HCT116 (cell line): ENCODE measurements at regions not wholly inside any gene's neighbourhood (a gene's known extent, or its start where the extent isn't known, plus 50 kb on each side); places are given as distances from the start of the nearest gene placed in this dataset.

ENCODE experiments used
- ATAC-seq: fragments of 200-7000 bp; cut with Tn5 transposase; 2 replicates; pipeline ENCODE4 v1.9.1; 2020; ENCODE audit warnings: mild to moderate bottlenecking, moderate library complexity
- BruUV-seq: library from RNA; stranded (reverse); fragments of 400-500 nt; replicated peaks from 2 replicates; lab custom pipeline; 2021; lab: Mats Ljungman, UMichigan
- CTCF ChIA-PET: fragments of 300-600 bp; sonication (Branson Sonifier 250); formaldehyde crosslinking; loops from one replicate; lab custom pipeline; 2021; ENCODE audit warnings: antibody characterized with exemption; lab: Charles Lee
- POLR2A ChIA-PET: fragments of 300-600, 350-600 bp; sonication (Branson Sonifier 250); formaldehyde crosslinking; loops from one replicate; lab custom pipeline; 2021; ENCODE audit warnings: antibody characterized with exemption; lab: Charles Lee
- RAD21 ChIA-PET, 2 experiments: fragments of 300-600 bp; sonication (Branson Sonifier 250); formaldehyde crosslinking; loops; one replicate each; lab custom pipeline; 2023; ENCODE audit warnings: low total read pairs in 2 of 2; ENCODE audit not compliant: uncharacterized antibody in 2 of 2, unreplicated experiment in 2 of 2, low non-redundant PET in 1 of 2; lab: Charles Lee
- DNase-seq: peaks from one replicate; pipeline ENCODE4 v3.0.0-alpha.2; 2010; ENCODE audit warnings: low read depth, low spot score
- H2AFZ ChIP-seq: fragments of 200-600 bp; shearing (Covaris generic), sonication (generic); 2 replicates; pipeline ENCODE4 v1.6.1; 2017; ENCODE audit warnings: low read depth, mixed run types, mixed read lengths, antibody characterized with exemption, low read length; ENCODE audit not compliant: poor library complexity, severe bottlenecking
- H3K27ac ChIP-seq: 2 replicates; pipeline ENCODE4 v1.5.1; 2012; ENCODE audit warnings: low read depth, low read length
- H3K27me3 ChIP-seq: fragments of 200-600 bp; sonication (generic); 2 replicates; pipeline ENCODE4 v1.6.1; 2016; ENCODE audit warnings: mixed run types, low read length, mixed read lengths; ENCODE audit not compliant: insufficient read depth
- H3K36me3 ChIP-seq, 2 experiments: fragments of 200-500 bp in 1 of 2; fragments of 200-600 bp in 1 of 2; sonication (Bioruptor generic) in 1 of 2; sonication (generic) in 1 of 2; 2 replicates each; pipeline versions ENCODE4 v1.5.1 to v1.6.1; 2014 to 2016; ENCODE audit warnings: low read length in 2 of 2, inconsistent platforms in 1 of 2, mixed read lengths in 1 of 2, mixed run types in 1 of 2; ENCODE audit not compliant: insufficient read depth in 2 of 2, control insufficient read depth in 1 of 2
- H3K4me1 ChIP-seq, 2 experiments: fragments of 200-600 bp in 1 of 2; sonication (generic) in 1 of 2; 2 replicates each; pipeline versions ENCODE4 v1.5.1 to v1.6.1; 2012 to 2017; ENCODE audit warnings: low read length in 2 of 2, inconsistent platforms in 1 of 2, mild to moderate bottlenecking in 1 of 2, mixed read lengths in 1 of 2, mixed run types in 1 of 2, moderate library complexity in 1 of 2; ENCODE audit not compliant: insufficient read depth in 2 of 2, control insufficient read depth in 1 of 2
- H3K4me2 ChIP-seq: fragments of 200-600 bp; sonication (generic); 2 replicates; pipeline ENCODE4 v1.6.1; 2017; ENCODE audit warnings: mixed run types, low read length, mixed read lengths
- H3K4me3 ChIP-seq, 2 experiments: fragments of 200-600 bp in 1 of 2; sonication (generic) in 1 of 2; replicated peaks in 1 of 2; 2 replicates each; pipeline ENCODE4 v1.5.1; 2011 to 2016; ENCODE audit warnings: low read length in 2 of 2, control low read depth in 1 of 2, low read depth in 1 of 2, mild to moderate bottlenecking in 1 of 2, mixed read lengths in 1 of 2, mixed run types in 1 of 2
- H3K79me2 ChIP-seq: fragments of 200-600 bp; sonication (generic); 2 replicates; pipeline ENCODE4 v1.6.1; 2017; ENCODE audit warnings: mild to moderate bottlenecking, mixed run types, low read length, moderate library complexity, mixed read lengths; ENCODE audit not compliant: insufficient read depth
- H3K9ac ChIP-seq: fragments of 200-600 bp; sonication (generic); 2 replicates; pipeline ENCODE4 v1.6.1; 2016; ENCODE audit warnings: low read length, mixed read lengths
- H3K9me2 ChIP-seq: fragments of 200-600 bp; sonication (generic), shearing (Covaris generic); 2 replicates; pipeline ENCODE4 v1.6.1; 2017; ENCODE audit warnings: mixed run types, mild to moderate bottlenecking, moderate library complexity; ENCODE audit not compliant: insufficient read depth
- H3K9me3 ChIP-seq, 2 experiments: fragments of 200-500 bp in 1 of 2; fragments of 200-600 bp in 1 of 2; sonication (Bioruptor generic) in 1 of 2; sonication (generic) in 1 of 2; 2 replicates each; pipeline ENCODE4 v1.6.1; 2014 to 2017; ENCODE audit warnings: low read length in 2 of 2, mixed read lengths in 2 of 2, inconsistent platforms in 1 of 2, low read depth in 1 of 2, mild to moderate bottlenecking in 1 of 2, mixed run types in 1 of 2, moderate library complexity in 1 of 2; ENCODE audit not compliant: control insufficient read depth in 1 of 2, insufficient read depth in 1 of 2
- H4K20me1 ChIP-seq: fragments of 200-600 bp; sonication (generic), shearing (Covaris generic); 2 replicates; pipeline ENCODE4 v1.6.1; 2017; ENCODE audit warnings: mixed run types, mild to moderate bottlenecking, moderate library complexity; ENCODE audit not compliant: insufficient read depth
- CBX3 ChIP-seq: IDR thresholded peaks from 2 replicates; pipeline ENCODE4 v1.6.1; 2012; ENCODE audit warnings: low read depth
- REST ChIP-seq: IDR thresholded peaks from 2 replicates; pipeline ENCODE4 v1.6.1; 2012; ENCODE audit warnings: low read depth
- SP1 ChIP-seq: IDR thresholded peaks from 2 replicates; pipeline ENCODE4 v1.6.1; 2012; ENCODE audit warnings: low read depth
- intact Hi-C: fragments of 100-400 bp; cut with micrococcal nuclease; formaldehyde crosslinking; loops from 2 replicates; pipeline ENCODE4 v1.10.0; 2022

DNA sequence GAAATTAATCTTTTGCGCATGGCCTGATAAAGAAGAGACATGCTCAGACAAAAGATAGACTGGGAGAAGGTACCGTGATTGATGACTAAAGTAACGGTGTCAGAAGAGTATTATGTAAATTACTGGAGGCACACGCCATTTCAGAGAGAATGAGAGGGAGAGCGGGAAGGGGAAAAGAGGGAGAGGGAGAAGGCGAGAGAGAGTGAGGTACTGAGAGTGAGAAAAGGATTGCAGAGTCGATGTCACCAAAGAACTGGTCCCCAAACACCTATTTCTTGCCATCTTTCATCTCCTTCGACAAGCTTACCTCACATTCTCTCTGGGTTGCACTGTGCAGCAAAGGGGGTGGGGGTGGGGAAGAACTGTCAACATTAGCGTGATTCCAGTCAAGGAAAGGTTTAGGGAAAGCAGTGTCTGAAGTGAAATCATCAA is 673.7 kb downstream of the BCL11A start (continued):
- TF ChIP-seq CBX3: no peak

DNA sequence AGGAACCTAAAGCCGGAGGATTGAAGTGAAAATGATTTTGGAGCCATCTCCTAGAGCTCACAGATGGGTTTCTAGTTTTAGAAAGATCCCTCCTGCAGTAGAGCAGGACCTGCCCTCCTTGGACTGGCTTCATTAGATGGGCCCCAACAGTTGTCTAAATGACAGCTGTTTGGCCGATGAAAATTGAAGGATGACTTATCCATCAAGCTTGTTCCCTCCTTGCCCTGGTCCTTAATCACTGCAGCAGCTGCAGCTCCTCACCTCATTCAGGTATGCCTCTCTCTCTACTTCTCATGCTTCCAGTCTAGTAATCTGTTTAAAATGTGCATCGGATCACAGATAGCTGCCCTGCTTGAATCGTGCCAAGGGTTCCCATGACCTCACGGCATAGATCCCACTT is 677.6 kb downstream of the BCL11A start:
- TF ChIP-seq SP1 (no peak), REST (no peak)
- POLR2A ChIA-PET: no interaction called here
- CTCF ChIA-PET: no interaction called here
- RAD21 ChIA-PET: no interaction called here
- intact Hi-C loops: no loop called here
- Histone ChIP-seq H3K36me3 (no peaks in the 10 kb centered on the region), H2AFZ (no peak overlapping the region), H3K4me3 (no peak overlapping the region), H3K9me3 (no peaks in the 10 kb centered on the region), H4K20me1 (no peaks in the 10 kb centered on the region), H3K4me2 (no peak overlapping the region), H3K27me3 (no peaks in the 10 kb centered on the region), H3K27ac (no peak overlapping the region), H3K4me1 (no peaks in the 10 kb centered on the region), H3K9ac (no peak overlapping the region), H3K79me2 (no peaks in the 10 kb centered on the region), H3K9me2 (no peaks in the 10 kb centered on the region)
- no peak for ATAC-seq
- BruUV-seq: no TSS peak
- no peak for DNase-seq
